Pulmonary artery endothelial cell (primary cell): ENCODE measurements at regions not wholly inside any gene's neighbourhood (a gene's known extent, or its start where the extent isn't known, plus 50 kb on each side); places are given as distances from the start of the nearest gene placed in this dataset.

Experiments
- DNase-seq: peaks from one replicate; pipeline ENCODE4 v3.0.0-alpha.2; 2011; ENCODE audit warnings: low read depth, low spot score

- DNase-seq, result no peak
Measured at GRCh38 chr2:75284345-75284744, 85.0 kb upstream of the TACR1 start.

GRCh38 chr2:75278821-75279379 is 79.6 kb upstream of the TACR1 start:
- DNase-seq, result no peak

- DNase-seq, result no peak
Measured at GRCh38 chr2:75278314-75278713, 79.0 kb upstream of the TACR1 start.

GRCh38 chr2:75277111-75277510 is 77.8 kb upstream of the TACR1 start:
- no peak for DNase-seq

GRCh38 chr2:75276093-75277029 is 77.0 kb upstream of the TACR1 start:
- DNase-seq, result no peak

GRCh38 chr2:75274936-75275335 is 75.6 kb upstream of the TACR1 start:
- DNase-seq, result no peak

- DNase-seq, result no peak
Measured at GRCh38 chr2:75268112-75268511, 68.8 kb upstream of the TACR1 start.

GRCh38 chr2:75261923-75262322 is 62.6 kb upstream of the TACR1 start:
- DNase-seq, result no peak

GRCh38 chr2:75260946-75261345 is 61.6 kb upstream of the TACR1 start:
- no peak for DNase-seq

- DNase-seq, result no peak
Measured at GRCh38 chr2:75258620-75259019, 59.3 kb upstream of the TACR1 start.

GRCh38 chr2:75256485-75256884 is 57.2 kb upstream of the TACR1 start:
- no peak for DNase-seq

GRCh38 chr2:75253526-75253925 is 54.2 kb upstream of the TACR1 start:
- no peak for DNase-seq

- DNase-seq, result no peak
Measured at GRCh38 chr2:75251896-75252295, 52.6 kb upstream of the TACR1 start.
